ENCODE measurements at regions not wholly inside any gene's neighbourhood (a gene's known extent, or its start where the extent isn't known, plus 50 kb on each side); places are given as distances from the start of the nearest gene placed in this dataset.
A peak's percentile ranks its signal among the peaks of the same experiment; 100 is the strongest.

- FAIRE-seq (no peak), DNase-seq (no peak)
- Histone ChIP-seq H3K4me1 (ENCODE audit: control insufficient read depth in 3 of 3, insufficient read depth in 2 of 3, low read depth in 1 of 3, low read length in 2 of 3) (peaks cover 0 to 2% (median 0%) of the 10 kb centered on the region in 3 donors), H3K36me3 (ENCODE audit: control insufficient read depth in 3 of 3, insufficient read depth in 2 of 3, low read depth in 1 of 3, low read length in 3 of 3) (no peaks in the 10 kb centered on the region), H3K9me3 (ENCODE audit: control insufficient read depth in 2 of 2, insufficient read depth in 1 of 2, low read depth in 1 of 2, low read length in 1 of 2) (no peaks in the 10 kb centered on the region), H3K27me3 (ENCODE audit: control insufficient read depth in 3 of 3, insufficient read depth in 3 of 3, low read length in 3 of 3) (no peaks in the 10 kb centered on the region), H3K4me3 (ENCODE audit: low read depth in 1 of 3, low read length in 3 of 3) (no peak overlapping the region), H3K27ac (ENCODE audit: low read depth in 1 of 3, low read length in 2 of 3) (no peak overlapping the region)
- 86 to 95% (median 94%) methylated on average over 10 of the region's 10 CpGs for WGBS, 3 donors
These were observed 125.6 kb upstream of the TBL1XR1 start for GRCh38 chr3:177322881-177323280.

GRCh38 chr3:177329854-177330253, 132.6 kb upstream of the TBL1XR1 start:
- peaks cover 0 to 9% (median 0%) of the 10 kb centered on the region in 3 donors for H3K4me1 ChIP-seq (ENCODE audit: control insufficient read depth in 3 of 3, insufficient read depth in 2 of 3, low read depth in 1 of 3, low read length in 2 of 3)
- FAIRE-seq (no peak), DNase-seq (no peak)
- H3K27ac ChIP-seq (ENCODE audit: low read depth in 1 of 3, low read length in 2 of 3) = no peak overlapping the region
- no peak overlapping the region for H3K4me3 ChIP-seq (ENCODE audit: low read depth in 1 of 3, low read length in 3 of 3)
- no peaks in the 10 kb centered on the region for H3K27me3 ChIP-seq (ENCODE audit: control insufficient read depth in 3 of 3, insufficient read depth in 3 of 3, low read length in 3 of 3)
- no peaks in the 10 kb centered on the region for H3K9me3 ChIP-seq (ENCODE audit: control insufficient read depth in 2 of 2, insufficient read depth in 1 of 2, low read depth in 1 of 2, low read length in 1 of 2)
- WGBS, 3 donors = 91 to 95% (median 95%) methylated on average over 3 of the region's 3 CpGs
- no peaks in the 10 kb centered on the region for H3K36me3 ChIP-seq (ENCODE audit: control insufficient read depth in 3 of 3, insufficient read depth in 2 of 3, low read depth in 1 of 3, low read length in 3 of 3)

- peaks cover 0 to 13% (median 5%) of the 10 kb centered on the region in 3 donors for H3K4me1 ChIP-seq (ENCODE audit: control insufficient read depth in 3 of 3, insufficient read depth in 2 of 3, low read depth in 1 of 3, low read length in 2 of 3)
- FAIRE-seq (no peak), DNase-seq (peak in 1 of 2 donors; percentile 31)
- 59 to 76% (median 67%) methylated on average over 6 of the region's 6 CpGs for WGBS, 3 donors
- no peaks in the 10 kb centered on the region for H3K27me3 ChIP-seq (ENCODE audit: control insufficient read depth in 3 of 3, insufficient read depth in 3 of 3, low read length in 3 of 3)
- H3K9me3 ChIP-seq (ENCODE audit: control insufficient read depth in 2 of 2, insufficient read depth in 1 of 2, low read depth in 1 of 2, low read length in 1 of 2) = no peaks in the 10 kb centered on the region
- no peaks in the 10 kb centered on the region for H3K36me3 ChIP-seq (ENCODE audit: control insufficient read depth in 3 of 3, insufficient read depth in 2 of 3, low read depth in 1 of 3, low read length in 3 of 3)
- H3K4me3 ChIP-seq (ENCODE audit: low read depth in 1 of 3, low read length in 3 of 3) = no peak overlapping the region
- H3K27ac ChIP-seq (ENCODE audit: low read depth in 1 of 3, low read length in 2 of 3) = no peak overlapping the region
These were observed 133.5 kb upstream of the TBL1XR1 start for GRCh38 chr3:177330779-177331178.

- 94 to 97% (median 97%) methylated on average over 3 of the region's 3 CpGs for WGBS, 3 donors
- DNase-seq = no peak
- no peak for FAIRE-seq
- Histone ChIP-seq H3K9me3 (ENCODE audit: control insufficient read depth in 2 of 2, insufficient read depth in 1 of 2, low read depth in 1 of 2, low read length in 1 of 2) (no peaks in the 10 kb centered on the region), H3K36me3 (ENCODE audit: control insufficient read depth in 3 of 3, insufficient read depth in 2 of 3, low read depth in 1 of 3, low read length in 3 of 3) (no peaks in the 10 kb centered on the region), H3K4me1 (ENCODE audit: control insufficient read depth in 3 of 3, insufficient read depth in 2 of 3, low read depth in 1 of 3, low read length in 2 of 3) (peaks cover 0 to 18% (median 8%) of the 10 kb centered on the region in 3 donors), H3K27ac (ENCODE audit: low read depth in 1 of 3, low read length in 2 of 3) (no peak overlapping the region), H3K4me3 (ENCODE audit: low read depth in 1 of 3, low read length in 3 of 3) (no peak overlapping the region), H3K27me3 (ENCODE audit: control insufficient read depth in 3 of 3, insufficient read depth in 3 of 3, low read length in 3 of 3) (no peaks in the 10 kb centered on the region)
These were observed 134.0 kb upstream of the TBL1XR1 start for GRCh38 chr3:177331203-177331835.

- Histone ChIP-seq H3K4me1 (ENCODE audit: control insufficient read depth in 3 of 3, insufficient read depth in 2 of 3, low read depth in 1 of 3, low read length in 2 of 3) (peaks cover 0 to 31% (median 11%) of the 10 kb centered on the region in 3 donors), H3K27me3 (ENCODE audit: control insufficient read depth in 3 of 3, insufficient read depth in 3 of 3, low read length in 3 of 3) (no peaks in the 10 kb centered on the region), H3K4me3 (ENCODE audit: low read depth in 1 of 3, low read length in 3 of 3) (no peak overlapping the region), H3K27ac (ENCODE audit: low read depth in 1 of 3, low read length in 2 of 3) (no peak overlapping the region), H3K9me3 (ENCODE audit: control insufficient read depth in 2 of 2, insufficient read depth in 1 of 2, low read depth in 1 of 2, low read length in 1 of 2) (no peaks in the 10 kb centered on the region), H3K36me3 (ENCODE audit: control insufficient read depth in 3 of 3, insufficient read depth in 2 of 3, low read depth in 1 of 3, low read length in 3 of 3) (no peaks in the 10 kb centered on the region)
- DNase-seq (no peak), FAIRE-seq (no peak)
- 85 to 91% (median 86%) methylated on average over 2 of the region's 2 CpGs for WGBS, 3 donors
These were observed 135.7 kb upstream of the TBL1XR1 start for GRCh38 chr3:177332955-177333354.

- 71 to 85% (median 78%) methylated on average over 7 of the region's 7 CpGs for WGBS, 3 donors
- Histone ChIP-seq H3K27me3 (ENCODE audit: control insufficient read depth in 3 of 3, insufficient read depth in 3 of 3, low read length in 3 of 3) (no peaks in the 10 kb centered on the region), H3K36me3 (ENCODE audit: control insufficient read depth in 3 of 3, insufficient read depth in 2 of 3, low read depth in 1 of 3, low read length in 3 of 3) (no peaks in the 10 kb centered on the region), H3K9me3 (ENCODE audit: control insufficient read depth in 2 of 2, insufficient read depth in 1 of 2, low read depth in 1 of 2, low read length in 1 of 2) (no peaks in the 10 kb centered on the region), H3K4me1 (ENCODE audit: control insufficient read depth in 3 of 3, insufficient read depth in 2 of 3, low read depth in 1 of 3, low read length in 2 of 3) (peaks cover 0 to 37% (median 11%) of the 10 kb centered on the region in 3 donors), H3K27ac (ENCODE audit: low read depth in 1 of 3, low read length in 2 of 3) (peak overlapping the region in 1 of 3 donors; percentile 62), H3K4me3 (ENCODE audit: low read depth in 1 of 3, low read length in 3 of 3) (no peak overlapping the region)
- DNase-seq (no peak), FAIRE-seq (no peak)
These were observed 136.5 kb upstream of the TBL1XR1 start for GRCh38 chr3:177333533-177334520.

GRCh38 chr3:177334803-177335202, 137.5 kb upstream of the TBL1XR1 start:
- Histone ChIP-seq H3K27me3 (ENCODE audit: control insufficient read depth in 3 of 3, insufficient read depth in 3 of 3, low read length in 3 of 3) (no peaks in the 10 kb centered on the region), H3K4me1 (ENCODE audit: control insufficient read depth in 3 of 3, insufficient read depth in 2 of 3, low read depth in 1 of 3, low read length in 2 of 3) (peaks cover 0 to 41% (median 11%) of the 10 kb centered on the region in 3 donors), H3K9me3 (ENCODE audit: control insufficient read depth in 2 of 2, insufficient read depth in 1 of 2, low read depth in 1 of 2, low read length in 1 of 2) (no peaks in the 10 kb centered on the region), H3K4me3 (ENCODE audit: low read depth in 1 of 3, low read length in 3 of 3) (no peak overlapping the region), H3K36me3 (ENCODE audit: control insufficient read depth in 3 of 3, insufficient read depth in 2 of 3, low read depth in 1 of 3, low read length in 3 of 3) (no peaks in the 10 kb centered on the region), H3K27ac (ENCODE audit: low read depth in 1 of 3, low read length in 2 of 3) (no peak overlapping the region)
- DNase-seq (no peak), FAIRE-seq (no peak)
- WGBS, 3 donors = 94 to 99% (median 97%) methylated on average over 5 of the region's 5 CpGs

GRCh38 chr3:177335728-177336127, 138.4 kb upstream of the TBL1XR1 start:
- Histone ChIP-seq H3K4me3 (ENCODE audit: low read depth in 1 of 3, low read length in 3 of 3) (no peak overlapping the region), H3K4me1 (ENCODE audit: control insufficient read depth in 3 of 3, insufficient read depth in 2 of 3, low read depth in 1 of 3, low read length in 2 of 3) (peaks cover 0 to 48% (median 11%) of the 10 kb centered on the region in 3 donors), H3K9me3 (ENCODE audit: control insufficient read depth in 2 of 2, insufficient read depth in 1 of 2, low read depth in 1 of 2, low read length in 1 of 2) (no peaks in the 10 kb centered on the region), H3K36me3 (ENCODE audit: control insufficient read depth in 3 of 3, insufficient read depth in 2 of 3, low read depth in 1 of 3, low read length in 3 of 3) (no peaks in the 10 kb centered on the region), H3K27me3 (ENCODE audit: control insufficient read depth in 3 of 3, insufficient read depth in 3 of 3, low read length in 3 of 3) (no peaks in the 10 kb centered on the region), H3K27ac (ENCODE audit: low read depth in 1 of 3, low read length in 2 of 3) (no peak overlapping the region)
- WGBS, 3 donors = 33 to 72% (median 42%) methylated on average over 3 of the region's 3 CpGs
- FAIRE-seq (no peak), DNase-seq (peak; percentile 51 to 69)

All from small intestine (tissue), 7 donors.